Neural cell (in vitro differentiated cells): ENCODE measurements at regions not wholly inside any gene's neighbourhood (a gene's known extent, or its start where the extent isn't known, plus 50 kb on each side); places are given as distances from the start of the nearest gene placed in this dataset.

Experiments used
- H2AFZ ChIP-seq: fragments of 200-600, 300-800 bp; sonication (generic), shearing (Covaris generic); 2 replicates; pipeline ENCODE4 v1.6.0; 2014; ENCODE audit warnings: low read depth, mild to moderate bottlenecking, antibody characterized with exemption, low read length, moderate library complexity
- H3F3A ChIP-seq: fragments of 200-600 bp; shearing (Covaris generic); 2 replicates; pipeline ENCODE4 v1.6.1; 2016; ENCODE audit warnings: mild to moderate bottlenecking, moderate library complexity, mixed read lengths, antibody characterized with exemption, low read length; ENCODE audit not compliant: insufficient read depth, poor library complexity, severe bottlenecking
- H3K27ac ChIP-seq: fragments of 200-600, 300-800 bp; sonication (generic), shearing (Covaris generic); 2 replicates; pipeline ENCODE4 v1.5.1; 2014; ENCODE audit warnings: mild to moderate bottlenecking, low read length, moderate library complexity
- H3K27me3 ChIP-seq: fragments of 300-800, 200-600 bp; sonication (generic), shearing (Covaris generic); 2 replicates; pipeline ENCODE4 v1.6.0; 2014; ENCODE audit warnings: mild to moderate bottlenecking, low read depth, low read length, moderate library complexity; ENCODE audit not compliant: insufficient read depth
- H3K36me3 ChIP-seq: fragments of 300-800, 200-600 bp; sonication (generic), shearing (Covaris generic); 2 replicates; pipeline ENCODE4 v1.5.1; 2014; ENCODE audit warnings: mild to moderate bottlenecking, antibody characterized with exemption, low read length, moderate library complexity; ENCODE audit not compliant: insufficient read depth
- H3K4me2 ChIP-seq: fragments of 300-800, 200-600 bp; sonication (generic), shearing (Covaris generic); 2 replicates; pipeline ENCODE4 v1.6.0; 2014; ENCODE audit warnings: mild to moderate bottlenecking, low read length
- H3K4me3 ChIP-seq: fragments of 300-800, 200-600 bp; sonication (generic), shearing (Covaris generic); 2 replicates; pipeline ENCODE4 v1.5.1; 2014; ENCODE audit warnings: mild to moderate bottlenecking, low read length, moderate library complexity
- H3K79me2 ChIP-seq: fragments of 200-600 bp; shearing (Covaris generic); replicated peaks from 2 replicates; pipeline ENCODE4 v1.6.0; 2014; ENCODE audit warnings: mild to moderate bottlenecking, low read length, moderate library complexity; ENCODE audit not compliant: insufficient read depth
- H3K9ac ChIP-seq: fragments of 300-800, 200-600 bp; sonication (generic), shearing (Covaris generic); 2 replicates; pipeline ENCODE4 v1.6.1; 2016; ENCODE audit warnings: mild to moderate bottlenecking, low read length, mixed read lengths
- H3K9me2 ChIP-seq: fragments of 200-600 bp; shearing (Covaris generic); 2 replicates; pipeline ENCODE4 v1.6.1; 2016; ENCODE audit warnings: mild to moderate bottlenecking, low read length, mixed read lengths; ENCODE audit not compliant: insufficient read depth
- H3K9me3 ChIP-seq: fragments of 200-600, 300-800 bp; sonication (generic), shearing (Covaris generic); 2 replicates; pipeline ENCODE4 v1.6.1; 2016; ENCODE audit warnings: mild to moderate bottlenecking, mixed run types, low read length, moderate library complexity, mixed read lengths
- H4K20me1 ChIP-seq: fragments of 200-600 bp; shearing (Covaris generic); 2 replicates; pipeline ENCODE4 v1.6.1; 2016; ENCODE audit warnings: mild to moderate bottlenecking, mixed run types; ENCODE audit not compliant: insufficient read depth
- CTCF ChIP-seq: fragments of 450-650 bp; IDR thresholded peaks from 2 replicates; pipeline ENCODE4 v1.5.1; 2014; ENCODE audit warnings: antibody characterized with exemption, mild to moderate bottlenecking, moderate library complexity; ENCODE audit not compliant: poor library complexity, severe bottlenecking
- EP300 ChIP-seq: fragments of 450-650 bp; conservative IDR thresholded peaks from 2 replicates; pipeline ENCODE4 v1.6.1; 2014; ENCODE audit warnings: antibody characterized with exemption, mild to moderate bottlenecking, moderate library complexity; ENCODE audit not compliant: poor library complexity, severe bottlenecking
- EZH2 ChIP-seq: fragments of 200-600, 300-800 bp; shearing (Covaris generic), sonication (generic); IDR thresholded peaks from 2 replicates; pipeline ENCODE4 v1.6.1; 2014; ENCODE audit warnings: antibody characterized with exemption, low read length, borderline replicate concordance, mild to moderate bottlenecking; ENCODE audit not compliant: insufficient read depth, poor library complexity, severe bottlenecking
- MXI1 ChIP-seq: fragments of 450-650 bp; conservative IDR thresholded peaks from 2 replicates; pipeline ENCODE4 v1.6.1; 2014; ENCODE audit warnings: antibody characterized with exemption, mild to moderate bottlenecking; ENCODE audit not compliant: poor library complexity, severe bottlenecking
- POLR2AphosphoS5 ChIP-seq: IDR thresholded peaks from 2 replicates; pipeline ENCODE4 v1.6.1; 2012
- RAD21 ChIP-seq: fragments of 450-650 bp; conservative IDR thresholded peaks from 2 replicates; pipeline ENCODE4 v1.6.1; 2014; ENCODE audit warnings: antibody characterized with exemption, mild to moderate bottlenecking, moderate library complexity
- REST ChIP-seq: IDR thresholded peaks from 2 replicates; pipeline ENCODE4 v1.6.1; 2012; ENCODE audit warnings: borderline replicate concordance
- SMC3 ChIP-seq: fragments of 450-650 bp; conservative IDR thresholded peaks from 2 replicates; pipeline ENCODE4 v1.6.1; 2014; ENCODE audit warnings: antibody characterized with exemption, mild to moderate bottlenecking, moderate library complexity; ENCODE audit not compliant: poor library complexity
- TAF1 ChIP-seq: IDR thresholded peaks from 2 replicates; pipeline ENCODE4 v1.6.1; 2012; ENCODE audit warnings: low read depth

GRCh38 chr10:8513155-8514147 lies 459.0 kb downstream of the GATA3 start:
- no peaks in the 10 kb centered on the region for H4K20me1 ChIP-seq

GRCh38 chr10:8520382-8520781 lies 465.9 kb downstream of the GATA3 start:
- Histone ChIP-seq H4K20me1 (no peaks in the 10 kb centered on the region), H3K9me3 (no peaks in the 10 kb centered on the region), H3K27me3 (no peaks in the 10 kb centered on the region), H3K4me3 (no peak overlapping the region), H3K79me2 (no peaks in the 10 kb centered on the region), H3K9me2 (no peaks in the 10 kb centered on the region), H3K27ac (no peak overlapping the region), H3K4me2 (no peak overlapping the region), H3F3A (no peaks in the 10 kb centered on the region), H3K36me3 (no peaks in the 10 kb centered on the region), H2AFZ (no peak overlapping the region), H3K9ac (no peak overlapping the region)
- TF ChIP-seq RAD21 (no peak), EP300 (no peak), TAF1 (no peak), EZH2 (no peak), MXI1 (no peak), POLR2AphosphoS5 (no peak), REST (no peak), CTCF (no peak), SMC3 (no peak)

More at GRCh38 chr10:8513155-8514147, 459.0 kb downstream of the GATA3 start:
- H3K36me3 ChIP-seq: no peaks in the 10 kb centered on the region
- no peaks in the 10 kb centered on the region for H3K27me3 ChIP-seq
- no peak overlapping the region for H3K4me3 ChIP-seq
- no peaks in the 10 kb centered on the region for H3K9me2 ChIP-seq
- H3K9ac ChIP-seq: no peak overlapping the region
- H3K27ac ChIP-seq: no peak overlapping the region
- H3K79me2 ChIP-seq: no peaks in the 10 kb centered on the region
- TF ChIP-seq REST (no peak), EP300 (no peak)
- H3K4me2 ChIP-seq: no peak overlapping the region
- H3K9me3 ChIP-seq: no peaks in the 10 kb centered on the region
- no peak overlapping the region for H2AFZ ChIP-seq
- H3F3A ChIP-seq: no peaks in the 10 kb centered on the region
